NCI-H1092 (cell line): ENCODE measurements at regions not wholly inside any gene's neighbourhood (a gene's known extent, or its start where the extent isn't known, plus 50 kb on each side); places are given as distances from the start of the nearest gene placed in this dataset.
A peak's percentile ranks its signal among the peaks of the same experiment; 100 is the strongest.

Experiments used
- DNase-seq: peaks from one replicate; lab custom pipeline; 2025; lab: John Stamatoyannopoulos, UW

- no peak for DNase-seq
These were observed 151.6 kb upstream of the PRSS58 start for GRCh38 chr7:142409471-142409870.

GRCh38 chr7:142408794-142409193 is 150.9 kb upstream of the PRSS58 start:
- DNase-seq, result no peak

GRCh38 chr7:142407939-142408570 is 150.2 kb upstream of the PRSS58 start:
- no peak for DNase-seq

- no peak for DNase-seq
These were observed 147.4 kb upstream of the PRSS58 start for GRCh38 chr7:142405122-142405765.

GRCh38 chr7:142401951-142402350 is 144.1 kb upstream of the PRSS58 start:
- DNase-seq, result no peak

- no peak for DNase-seq
These were observed 142.2 kb upstream of the PRSS58 start for GRCh38 chr7:142400042-142400533.

GRCh38 chr7:142391191-142391992 is 133.5 kb upstream of the PRSS58 start:
- DNase-seq, result no peak

GRCh38 chr7:142389544-142389943 is 131.7 kb upstream of the PRSS58 start:
- no peak for DNase-seq

- peak; percentile 27 for DNase-seq
These were observed 127.9 kb upstream of the PRSS58 start for GRCh38 chr7:142385491-142386340.

GRCh38 chr7:142384493-142384922 is 126.7 kb upstream of the PRSS58 start:
- no peak for DNase-seq

GRCh38 chr7:142383841-142384492 is 126.1 kb upstream of the PRSS58 start:
- no peak for DNase-seq

- no peak for DNase-seq
These were observed 124.0 kb upstream of the PRSS58 start for GRCh38 chr7:142381727-142382390.

GRCh38 chr7:142380069-142380468 is 122.2 kb upstream of the PRSS58 start:
- DNase-seq, result no peak

- DNase-seq, result no peak
These were observed 121.5 kb upstream of the PRSS58 start for GRCh38 chr7:142379201-142379885.

GRCh38 chr7:142377567-142377966 is 119.7 kb upstream of the PRSS58 start:
- DNase-seq, result no peak

- DNase-seq, result no peak
These were observed 118.6 kb upstream of the PRSS58 start for GRCh38 chr7:142376356-142376997.

- no peak for DNase-seq
These were observed 118.0 kb upstream of the PRSS58 start for GRCh38 chr7:142375710-142376313.

- no peak for DNase-seq
These were observed 114.9 kb upstream of the PRSS58 start for GRCh38 chr7:142372727-142373126.
